Tibial artery (tissue), 4 donors: ENCODE measurements at regions not wholly inside any gene's neighbourhood (a gene's known extent, or its start where the extent isn't known, plus 50 kb on each side); places are given as distances from the start of the nearest gene placed in this dataset.

Source experiments
- DNase-seq, 2 donors: peaks; one replicate each; pipeline ENCODE4 v3.0.0-alpha.2; 2019
- H3K27ac ChIP-seq, 2 donors: fragments of 200-600 bp; sonication (generic) in 1 of 2; 1 replicate in 1 of 2; 2 replicates in 1 of 2; pipeline ENCODE4 v1.5.1; 2018 to 2019; ENCODE audit warnings: mild to moderate bottlenecking in 1 of 2
- H3K27me3 ChIP-seq, 2 donors: fragments of 200-600 bp; sonication (generic) in 1 of 2; one replicate each; pipeline versions ENCODE4 v1.5.1 to v1.6.0; 2016 to 2019
- H3K36me3 ChIP-seq, 3 donors: fragments of 200-600 bp; sonication (generic) in 2 of 3; one replicate each; pipeline ENCODE4 v1.5.1; 2016 to 2019; ENCODE audit warnings: mild to moderate bottlenecking in 2 of 3
- H3K4me1 ChIP-seq, 4 donors: fragments of 200-600 bp; sonication (generic) in 2 of 4; 1 replicate in 3 of 4; 2 replicates in 1 of 4; pipeline ENCODE4 v1.5.1; 2016 to 2019
- H3K4me3 ChIP-seq, 2 donors: fragments of 200-600 bp; sonication (generic) in 1 of 2; 1 replicate in 1 of 2; 2 replicates in 1 of 2; pipeline ENCODE4 v1.5.1; 2018 to 2019; ENCODE audit warnings: mild to moderate bottlenecking in 2 of 2
- H3K9me3 ChIP-seq, 3 donors: fragments of 200-600 bp; sonication (generic) in 1 of 3; one replicate each; pipeline ENCODE4 v1.5.1; 2016 to 2019
- CTCF ChIP-seq, 2 experiments: fragments of 200-600 bp in 1 of 2; fragments of 450-650 bp in 1 of 2; IDR thresholded peaks; one replicate each; pipeline ENCODE4 v1.5.1; 2017 to 2019; ENCODE audit warnings: antibody characterized with exemption in 2 of 2, mild to moderate bottlenecking in 1 of 2, moderate library complexity in 1 of 2
- intact Hi-C: fragments of 100-400 bp; cut with DNase I; formaldehyde crosslinking; loops from one replicate; pipeline ENCODE4 v1.15.0; 2023; ENCODE audit warnings: low total_unique reads

DNA sequence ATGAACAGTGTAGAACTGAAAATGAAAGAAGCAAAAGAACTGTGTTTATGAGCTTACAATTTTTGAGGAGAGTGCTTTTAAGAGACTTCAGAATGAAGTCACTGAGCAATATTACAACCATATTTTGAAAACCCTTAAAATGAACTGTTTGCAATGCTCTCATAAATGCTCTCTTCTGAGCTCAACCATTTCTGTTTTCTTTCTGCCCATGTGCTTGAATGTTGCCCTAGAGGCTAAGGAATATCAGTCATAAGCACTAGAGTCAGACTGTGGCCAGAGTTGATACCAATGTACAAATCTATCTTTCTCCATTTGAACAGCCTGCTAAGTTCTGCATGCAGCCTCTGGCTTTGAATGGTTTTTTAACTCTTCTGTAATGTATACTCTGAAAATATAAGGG is 1092.8 kb downstream of the PCDH9 start:
- Histone ChIP-seq H3K27me3 (no peaks in the 10 kb centered on the region), H3K27ac (no peak overlapping the region), H3K36me3 (no peaks in the 10 kb centered on the region), H3K9me3 (no peaks in the 10 kb centered on the region), H3K4me1 (no peaks in the 10 kb centered on the region), H3K4me3 (no peak overlapping the region)
- intact Hi-C loops = no loop called here
- no peak for DNase-seq
- no peak for TF ChIP-seq CTCF (IDR thresholded peaks at IDR 0.05)

DNA sequence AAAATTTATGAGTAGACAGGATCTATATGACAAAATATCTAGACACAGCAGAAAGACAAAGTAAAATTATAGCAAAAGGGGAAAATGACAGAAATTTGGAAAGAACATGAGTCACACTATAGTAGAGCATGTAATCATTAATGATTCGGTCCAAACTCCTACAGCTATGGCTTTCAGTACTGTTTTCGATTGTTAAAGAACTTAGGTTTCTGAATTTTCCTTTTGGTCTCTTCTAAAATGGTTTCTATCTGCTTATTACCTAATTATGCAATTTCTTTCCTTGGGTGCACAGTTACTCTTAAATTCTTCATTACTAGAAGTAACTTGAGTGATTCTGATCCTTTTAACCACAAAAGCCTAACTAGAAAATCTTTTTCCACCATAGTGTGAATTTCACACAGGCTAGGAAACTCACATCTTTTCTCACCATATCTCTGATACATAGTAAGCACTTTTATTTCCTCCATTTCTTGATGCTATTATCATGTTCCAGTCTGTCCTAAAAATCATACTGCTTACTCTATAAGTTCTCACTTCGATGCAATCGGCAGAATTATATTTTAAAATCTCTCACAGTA is 1101.4 kb downstream of the PCDH9 start:
- H3K4me1 ChIP-seq = no peaks in the 10 kb centered on the region
- no peaks in the 10 kb centered on the region for H3K9me3 ChIP-seq
- H3K4me3 ChIP-seq = no peak overlapping the region
- H3K36me3 ChIP-seq = no peaks in the 10 kb centered on the region
- no peak for DNase-seq
- no peak overlapping the region for H3K27ac ChIP-seq
- H3K27me3 ChIP-seq = no peaks in the 10 kb centered on the region
- intact Hi-C loops = no loop called here
- TF ChIP-seq CTCF (IDR thresholded peaks at IDR 0.05) = no peak

GRCh38 chr13:66128201-66128600 is 1101.9 kb downstream of the PCDH9 start:
- Histone ChIP-seq H3K36me3 (no peaks in the 10 kb centered on the region), H3K27me3 (no peaks in the 10 kb centered on the region), H3K9me3 (no peaks in the 10 kb centered on the region), H3K27ac (no peak overlapping the region), H3K4me3 (no peak overlapping the region), H3K4me1 (no peaks in the 10 kb centered on the region)
- intact Hi-C loops = no loop called here
- DNase-seq = no peak
- no peak for TF ChIP-seq CTCF (IDR thresholded peaks at IDR 0.05)

DNA sequence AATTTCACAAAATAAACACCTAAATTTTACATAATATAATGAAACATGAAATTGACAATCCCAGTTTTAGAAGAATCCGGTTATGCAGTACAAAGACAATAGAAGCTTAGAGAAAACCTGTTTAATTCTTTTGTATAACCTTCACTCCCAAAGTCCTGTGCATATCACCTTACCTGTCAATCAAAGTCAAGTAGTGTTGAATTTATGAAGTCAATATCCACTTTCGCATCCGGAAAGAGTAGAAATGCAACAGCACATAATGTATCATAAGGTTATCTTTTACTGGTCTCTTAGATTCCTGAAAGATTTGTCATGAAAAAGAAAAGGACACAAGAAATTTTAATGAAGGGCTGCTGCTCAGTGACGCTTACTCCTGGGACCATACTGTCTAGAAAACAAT is 1112.6 kb downstream of the PCDH9 start:
- H3K36me3 ChIP-seq = no peaks in the 10 kb centered on the region
- H3K4me3 ChIP-seq = no peak overlapping the region
- intact Hi-C loops = no loop called here
- no peaks in the 10 kb centered on the region for H3K9me3 ChIP-seq
- H3K4me1 ChIP-seq = no peaks in the 10 kb centered on the region
- no peak overlapping the region for H3K27ac ChIP-seq
- DNase-seq = no peak
- no peak for TF ChIP-seq CTCF (IDR thresholded peaks at IDR 0.05)
- H3K27me3 ChIP-seq = no peaks in the 10 kb centered on the region

DNA sequence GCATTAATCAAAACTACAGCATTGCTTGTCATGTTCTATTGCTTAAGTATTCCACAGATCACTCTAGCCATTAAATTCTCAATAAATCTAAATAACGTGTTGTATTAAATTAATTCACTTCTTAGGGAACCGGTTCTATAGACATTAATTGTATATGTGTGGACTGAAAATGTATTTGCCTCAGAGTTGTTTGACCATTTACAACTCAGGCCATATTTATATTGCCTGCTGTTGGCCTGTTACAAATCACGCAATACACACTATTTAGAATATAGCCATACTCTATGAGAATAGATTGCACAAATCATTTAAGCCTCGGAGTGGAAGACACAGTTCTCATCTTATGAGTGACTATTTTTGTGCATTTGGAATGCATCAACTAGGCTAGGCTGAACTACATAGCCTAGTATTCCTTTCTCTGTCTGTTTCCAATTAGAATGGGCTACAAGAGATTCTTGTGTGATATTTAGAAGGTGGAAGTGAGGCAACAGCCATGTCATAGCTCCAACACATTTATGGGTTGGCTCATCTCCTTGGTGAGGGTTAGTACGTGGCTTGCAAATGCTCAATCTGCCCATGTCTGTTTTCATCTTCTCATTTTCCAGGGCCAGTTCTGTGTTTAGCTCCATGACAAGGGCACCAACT is 1116.1 kb downstream of the PCDH9 start:
- no peaks in the 10 kb centered on the region for H3K9me3 ChIP-seq
- no peak overlapping the region for H3K27ac ChIP-seq
- H3K4me1 ChIP-seq = no peaks in the 10 kb centered on the region
- TF ChIP-seq CTCF (IDR thresholded peaks at IDR 0.05) = no peak
- DNase-seq = no peak
- no peaks in the 10 kb centered on the region for H3K36me3 ChIP-seq
- H3K4me3 ChIP-seq = no peak overlapping the region
- intact Hi-C loops = no loop called here
- H3K27me3 ChIP-seq = no peaks in the 10 kb centered on the region
